CD4-positive, alpha-beta T cell treated with Interleukin-15 for 1 hour (primary cell): ENCODE measurements at regions not wholly inside any gene's neighbourhood (a gene's known extent, or its start where the extent isn't known, plus 50 kb on each side); places are given as distances from the start of the nearest gene placed in this dataset.
A peak's percentile ranks its signal among the peaks of the same experiment; 100 is the strongest.

Source experiments
- DNase-seq: peaks from one replicate; pipeline ENCODE4 v3.0.0-alpha.2; 2020

- no peak for DNase-seq
Observed at GRCh38 chr5:124088289-124089032, 576.5 kb downstream of the CSNK1G3 start.

- no peak for DNase-seq
Observed at GRCh38 chr5:124087752-124088151, 575.8 kb downstream of the CSNK1G3 start.

GRCh38 chr5:124080256-124080655 lies 568.3 kb downstream of the CSNK1G3 start:
- no peak for DNase-seq

- DNase-seq = no peak
Observed at GRCh38 chr5:124079062-124079461, 567.1 kb downstream of the CSNK1G3 start.

GRCh38 chr5:124074500-124074899 lies 562.5 kb downstream of the CSNK1G3 start:
- no peak for DNase-seq

GRCh38 chr5:124072570-124072969 lies 560.6 kb downstream of the CSNK1G3 start:
- DNase-seq = no peak

- DNase-seq = no peak
Observed at GRCh38 chr5:124071039-124071438, 559.1 kb downstream of the CSNK1G3 start.

- DNase-seq = no peak
Observed at GRCh38 chr5:124065508-124065907, 553.5 kb downstream of the CSNK1G3 start.

GRCh38 chr5:124064956-124065355 lies 553.0 kb downstream of the CSNK1G3 start:
- DNase-seq = no peak

- no peak for DNase-seq
Observed at GRCh38 chr5:124061663-124062062, 549.7 kb downstream of the CSNK1G3 start.

- no peak for DNase-seq
Observed at GRCh38 chr5:124061068-124061430, 549.1 kb downstream of the CSNK1G3 start.

- DNase-seq = no peak
Observed at GRCh38 chr5:124060413-124061067, 548.6 kb downstream of the CSNK1G3 start.

GRCh38 chr5:124060011-124060410 lies 548.0 kb downstream of the CSNK1G3 start:
- no peak for DNase-seq

GRCh38 chr5:124059200-124059599 lies 547.2 kb downstream of the CSNK1G3 start:
- no peak for DNase-seq

- DNase-seq = no peak
Observed at GRCh38 chr5:124057724-124058231, 545.8 kb downstream of the CSNK1G3 start.

GRCh38 chr5:124056991-124057723 lies 545.2 kb downstream of the CSNK1G3 start:
- DNase-seq = peak; percentile 44

- no peak for DNase-seq
Observed at GRCh38 chr5:124056326-124056990, 544.5 kb downstream of the CSNK1G3 start.

GRCh38 chr5:124055751-124056150 lies 543.8 kb downstream of the CSNK1G3 start:
- DNase-seq = no peak

- DNase-seq = no peak
Observed at GRCh38 chr5:124054564-124054963, 542.6 kb downstream of the CSNK1G3 start.

GRCh38 chr5:124053340-124053739 lies 541.4 kb downstream of the CSNK1G3 start:
- DNase-seq = no peak

- no peak for DNase-seq
Observed at GRCh38 chr5:124052201-124052600, 540.2 kb downstream of the CSNK1G3 start.

GRCh38 chr5:124050120-124050770 lies 538.3 kb downstream of the CSNK1G3 start:
- DNase-seq = no peak

- DNase-seq = no peak
Observed at GRCh38 chr5:124045412-124045811, 533.4 kb downstream of the CSNK1G3 start.
